Activated CD4-positive, alpha-beta memory T cell treated with anti-CD3 and anti-CD28 coated beads, Interleukin-2, amount 10 ng/mL, durations not matched to agents 7 days and 5 days (primary cell): ENCODE measurements at regions not wholly inside any gene's neighbourhood (a gene's known extent, or its start where the extent isn't known, plus 50 kb on each side); places are given as distances from the start of the nearest gene placed in this dataset.

Experiments used
- CTCF ChIA-PET: fragments of 350-600 bp; sonication (Branson Sonifier 250); formaldehyde crosslinking; loops from one replicate; lab custom pipeline; 2021; ENCODE audit warnings: antibody characterized with exemption, inconsistent platforms; lab: Charles Lee
- POLR2A ChIA-PET: fragments of 350-600 bp; sonication (Branson Sonifier 250); formaldehyde crosslinking; loops from one replicate; lab custom pipeline; 2021; ENCODE audit warnings: antibody characterized with exemption; lab: Charles Lee
- DNase-seq: peaks from one replicate; pipeline ENCODE4 v3.0.0-alpha.2; 2020
- H3K27ac Mint-ChIP-seq: one replicate; pipeline ENCODE4 v1.8.0; 2021; ENCODE audit warnings: mild to moderate bottlenecking, mixed read lengths
- H3K27me3 Mint-ChIP-seq: one replicate; pipeline ENCODE4 v1.8.0; 2021; ENCODE audit warnings: mixed read lengths
- H3K36me3 Mint-ChIP-seq: one replicate; pipeline ENCODE4 v1.8.0; 2021; ENCODE audit warnings: low read depth, mixed read lengths
- H3K4me1 Mint-ChIP-seq: one replicate; pipeline ENCODE4 v1.8.0; 2021; ENCODE audit warnings: mixed read lengths
- H3K4me3 Mint-ChIP-seq: one replicate; pipeline ENCODE4 v1.8.0; 2021; ENCODE audit warnings: mild to moderate bottlenecking, mixed read lengths
- H3K9me3 Mint-ChIP-seq: one replicate; pipeline ENCODE4 v1.8.0; 2021; ENCODE audit warnings: mixed read lengths

DNA sequence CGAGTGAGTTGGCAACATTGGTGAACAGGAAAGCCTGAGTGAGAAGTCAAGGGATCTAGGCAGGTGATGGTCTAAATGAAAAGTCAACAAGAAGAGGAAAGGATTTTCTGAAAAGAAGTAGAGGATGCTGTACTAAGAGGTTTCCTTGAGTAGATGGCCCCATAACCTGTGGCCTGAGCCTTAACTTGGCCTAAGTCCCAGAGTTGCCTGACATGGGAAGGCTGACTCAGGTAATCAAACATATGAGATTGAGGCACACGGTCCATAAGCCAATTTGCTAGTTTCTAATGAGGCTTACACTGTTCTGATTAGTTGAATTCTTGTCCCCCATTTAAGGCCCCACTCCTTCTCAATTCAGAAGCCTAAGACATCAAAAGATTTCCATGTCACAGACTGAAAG, 262.5 kb upstream of the LMCD1 start:
- Mint-ChIP-seq H3K4me3 (no peak overlapping the region), H3K36me3 (no peaks in the 10 kb centered on the region), H3K27ac (no peak overlapping the region), H3K4me1 (no peaks in the 10 kb centered on the region), H3K27me3 (no peaks in the 10 kb centered on the region), H3K9me3 (no peaks in the 10 kb centered on the region)
- ChIA-PET POLR2A (no interaction called here), CTCF (interaction anchor here (0.9 to 2.0 kb wide), 18 partner anchors 8 to 438 kb away, joined by 3 to 24 read pairs (median 4); partner anchors contain the start of gene LMCD1)
- no peak for DNase-seq

GRCh38 chr3:8239718-8240695, 261.6 kb upstream of the LMCD1 start:
- CTCF ChIA-PET = interaction anchor here (0.8 to 2.0 kb wide), 20 partner anchors 8 to 439 kb away, joined by 3 to 24 read pairs (median 4); partner anchors contain the start of gene LMCD1
- Mint-ChIP-seq H3K27ac (no peak overlapping the region), H3K4me1 (no peaks in the 10 kb centered on the region), H3K9me3 (no peaks in the 10 kb centered on the region), H3K4me3 (no peak overlapping the region), H3K36me3 (no peaks in the 10 kb centered on the region), H3K27me3 (no peaks in the 10 kb centered on the region)
- peak; percentile 24 for DNase-seq
- POLR2A ChIA-PET = no interaction called here

DNA sequence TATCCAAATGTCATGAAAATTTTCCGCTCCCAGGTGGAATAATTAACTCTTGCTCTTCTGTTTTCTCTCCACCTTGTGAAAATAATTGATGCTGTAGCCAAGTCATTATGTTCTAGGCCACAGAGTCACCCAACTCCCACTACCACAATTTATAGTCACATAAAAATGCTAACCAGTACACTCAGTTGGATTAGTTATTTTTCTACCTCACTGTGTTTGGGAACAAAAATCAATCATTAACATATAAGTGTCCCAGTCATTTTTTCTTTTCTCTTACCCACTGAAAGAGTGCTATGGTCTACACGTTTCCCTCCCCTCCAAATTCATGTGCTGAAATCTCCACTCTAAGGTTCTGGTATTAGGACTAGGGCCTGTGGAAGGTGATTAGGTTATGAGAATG, 255.6 kb upstream of the LMCD1 start:
- no peaks in the 10 kb centered on the region for H3K9me3 Mint-ChIP-seq
- CTCF ChIA-PET = no interaction called here
- H3K27ac Mint-ChIP-seq = no peak overlapping the region
- no peak overlapping the region for H3K4me3 Mint-ChIP-seq
- no peaks in the 10 kb centered on the region for H3K27me3 Mint-ChIP-seq
- DNase-seq = no peak
- no peaks in the 10 kb centered on the region for H3K4me1 Mint-ChIP-seq
- no peaks in the 10 kb centered on the region for H3K36me3 Mint-ChIP-seq
- POLR2A ChIA-PET = no interaction called here

- H3K4me3 Mint-ChIP-seq = no peak overlapping the region
- H3K27me3 Mint-ChIP-seq = no peaks in the 10 kb centered on the region
- no peaks in the 10 kb centered on the region for H3K36me3 Mint-ChIP-seq
- ChIA-PET POLR2A (no interaction called here), CTCF (interaction anchor here (1.2 to 2.2 kb wide), 2 partner anchors 14 to 49 kb away, joined by 3 to 7 read pairs; no protein-coding TSS in a partner anchor)
- DNase-seq = no peak
- H3K9me3 Mint-ChIP-seq = peaks cover 3% of the 10 kb centered on the region
- no peak overlapping the region for H3K27ac Mint-ChIP-seq
- no peaks in the 10 kb centered on the region for H3K4me1 Mint-ChIP-seq
Measured at GRCh38 chr3:8253201-8253600, 248.4 kb upstream of the LMCD1 start.

DNA sequence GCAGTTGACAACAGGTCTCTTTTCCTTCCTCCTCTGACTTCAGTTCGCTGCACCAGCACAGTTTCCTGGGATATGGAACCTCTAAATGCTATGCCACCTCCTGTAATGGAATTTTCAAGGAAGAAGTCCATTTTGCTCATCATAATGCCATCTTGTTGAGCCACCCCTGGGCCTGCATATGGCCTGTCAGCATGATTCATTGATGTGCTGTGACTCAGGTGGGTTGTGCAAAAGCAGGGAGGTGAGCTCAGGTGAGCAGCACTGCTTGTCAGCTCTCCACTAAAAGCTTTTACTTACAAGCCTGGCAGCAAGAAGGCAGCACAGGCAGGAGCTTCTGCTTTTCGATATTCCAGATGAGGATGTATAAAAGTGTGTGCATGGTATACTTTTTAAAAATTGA, 247.1 kb upstream of the LMCD1 start:
- Mint-ChIP-seq H3K27ac (no peak overlapping the region), H3K4me3 (no peak overlapping the region), H3K9me3 (peaks cover 3% of the 10 kb centered on the region), H3K4me1 (no peaks in the 10 kb centered on the region), H3K27me3 (no peaks in the 10 kb centered on the region), H3K36me3 (no peaks in the 10 kb centered on the region)
- POLR2A ChIA-PET = no interaction called here
- no peak for DNase-seq
- CTCF ChIA-PET = interaction anchor here (1.6 kb wide), 1 partner anchor 15 kb away, joined by 9 read pairs; no protein-coding TSS in a partner anchor

GRCh38 chr3:8255725-8256124, 245.9 kb upstream of the LMCD1 start:
- Mint-ChIP-seq H3K27ac (no peak overlapping the region), H3K36me3 (no peaks in the 10 kb centered on the region), H3K9me3 (peaks cover 3% of the 10 kb centered on the region), H3K4me1 (no peaks in the 10 kb centered on the region), H3K4me3 (no peak overlapping the region), H3K27me3 (no peaks in the 10 kb centered on the region)
- CTCF ChIA-PET = interaction anchor here (1.6 kb wide), 1 partner anchor 16 kb away, joined by 9 read pairs; no protein-coding TSS in a partner anchor
- POLR2A ChIA-PET = no interaction called here
- DNase-seq = no peak

- H3K4me1 Mint-ChIP-seq = no peaks in the 10 kb centered on the region
- no peaks in the 10 kb centered on the region for H3K27me3 Mint-ChIP-seq
- POLR2A ChIA-PET = no interaction called here
- CTCF ChIA-PET = interaction anchor here (1.1 kb wide), 1 partner anchor 46 kb away, joined by 3 read pairs; no protein-coding TSS in a partner anchor
- H3K9me3 Mint-ChIP-seq = peaks cover under 1% of the 10 kb centered on the region
- no peak overlapping the region for H3K4me3 Mint-ChIP-seq
- no peaks in the 10 kb centered on the region for H3K36me3 Mint-ChIP-seq
- DNase-seq = no peak
- no peak overlapping the region for H3K27ac Mint-ChIP-seq
Measured at GRCh38 chr3:8256441-8257071, 245.1 kb upstream of the LMCD1 start.

DNA sequence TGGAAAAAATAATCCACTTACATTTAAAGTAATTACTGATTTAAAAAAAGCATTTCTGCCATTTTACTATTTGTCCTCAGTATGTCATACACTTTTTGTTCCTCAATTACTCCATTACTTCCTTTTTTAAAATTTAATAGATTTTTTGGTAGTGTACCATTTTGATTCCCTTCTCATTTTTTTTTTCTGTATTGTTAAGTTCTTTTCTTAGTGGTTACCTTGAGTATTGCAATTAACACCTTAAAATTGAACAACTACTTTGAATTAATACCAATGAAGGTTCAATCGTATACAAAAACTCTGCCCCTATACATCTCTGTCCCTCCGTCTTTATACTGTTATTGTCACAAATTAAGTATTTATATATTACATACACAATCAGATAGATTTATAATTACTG, 240.6 kb upstream of the LMCD1 start:
- ChIA-PET CTCF (no interaction called here), POLR2A (no interaction called here)
- no peaks in the 10 kb centered on the region for H3K9me3 Mint-ChIP-seq
- H3K36me3 Mint-ChIP-seq = no peaks in the 10 kb centered on the region
- no peak overlapping the region for H3K4me3 Mint-ChIP-seq
- H3K27ac Mint-ChIP-seq = no peak overlapping the region
- no peaks in the 10 kb centered on the region for H3K27me3 Mint-ChIP-seq
- H3K4me1 Mint-ChIP-seq = no peaks in the 10 kb centered on the region
- no peak for DNase-seq

- POLR2A ChIA-PET = no interaction called here
- no peaks in the 10 kb centered on the region for H3K27me3 Mint-ChIP-seq
- H3K4me1 Mint-ChIP-seq = no peaks in the 10 kb centered on the region
- no peaks in the 10 kb centered on the region for H3K9me3 Mint-ChIP-seq
- CTCF ChIA-PET = no interaction called here
- H3K4me3 Mint-ChIP-seq = no peak overlapping the region
- DNase-seq = no peak
- H3K36me3 Mint-ChIP-seq = no peaks in the 10 kb centered on the region
- no peak overlapping the region for H3K27ac Mint-ChIP-seq
Measured at GRCh38 chr3:8266730-8267131, 234.9 kb upstream of the LMCD1 start.

DNA sequence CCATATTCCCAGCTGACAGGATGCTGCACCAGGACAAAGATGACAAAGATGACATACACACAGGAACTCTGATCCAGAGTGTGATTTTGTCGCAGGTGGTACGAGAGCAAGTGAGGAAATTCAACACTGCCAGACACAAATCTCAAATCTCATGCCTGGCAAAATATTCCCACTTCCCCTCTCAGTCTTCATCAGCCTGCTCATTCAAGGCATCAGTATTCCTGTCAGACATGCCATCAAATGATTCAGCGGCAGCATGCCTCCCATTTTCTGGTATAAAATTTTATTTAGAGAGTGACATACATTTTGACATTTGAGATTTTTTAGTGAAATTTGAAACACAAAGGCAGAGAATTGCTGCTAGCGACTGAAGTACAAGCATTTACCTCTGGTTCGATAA, 228.1 kb upstream of the LMCD1 start:
- Mint-ChIP-seq H3K27ac (no peak overlapping the region), H3K4me1 (no peaks in the 10 kb centered on the region), H3K9me3 (no peaks in the 10 kb centered on the region), H3K36me3 (no peaks in the 10 kb centered on the region), H3K27me3 (no peaks in the 10 kb centered on the region), H3K4me3 (no peak overlapping the region)
- ChIA-PET CTCF (no interaction called here), POLR2A (no interaction called here)
- no peak for DNase-seq

DNA sequence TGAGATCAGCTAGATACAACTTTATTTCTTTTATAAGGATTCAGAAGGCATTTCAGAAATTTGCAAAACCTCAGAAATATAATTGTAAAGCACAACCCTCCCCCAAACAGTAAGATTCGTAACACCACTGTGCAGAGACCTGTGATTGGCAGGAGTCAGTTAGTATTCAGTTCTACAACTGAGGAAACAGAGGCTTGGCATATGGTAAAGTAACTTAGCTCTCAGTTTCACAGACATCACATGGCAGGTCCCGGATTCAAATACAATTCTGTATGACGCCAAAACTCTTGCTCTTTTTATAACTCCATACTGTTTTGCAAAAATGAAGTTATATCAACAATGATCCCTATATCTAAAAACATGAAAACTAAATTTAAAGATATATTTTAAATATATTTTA, 225.6 kb upstream of the LMCD1 start:
- CTCF ChIA-PET = interaction anchor here (1.9 kb wide), 1 partner anchor 36 kb away, joined by 4 read pairs; no protein-coding TSS in a partner anchor
- POLR2A ChIA-PET = interaction anchor here (0.6 kb wide), 1 partner anchor 105 kb away, joined by 3 read pairs; no protein-coding TSS in a partner anchor
- Mint-ChIP-seq H3K36me3 (no peaks in the 10 kb centered on the region), H3K27me3 (no peaks in the 10 kb centered on the region), H3K9me3 (no peaks in the 10 kb centered on the region), H3K4me1 (no peaks in the 10 kb centered on the region), H3K27ac (no peak overlapping the region), H3K4me3 (no peak overlapping the region)
- no peak for DNase-seq

GRCh38 chr3:8276506-8276905, 225.1 kb upstream of the LMCD1 start:
- POLR2A ChIA-PET = interaction anchor here (0.6 kb wide), 1 partner anchor 105 kb away, joined by 3 read pairs; no protein-coding TSS in a partner anchor

GRCh38 chr3:8278448-8278847, 223.2 kb upstream of the LMCD1 start:
- no peak for DNase-seq
- Mint-ChIP-seq H3K27me3 (no peaks in the 10 kb centered on the region), H3K36me3 (no peaks in the 10 kb centered on the region), H3K27ac (no peak overlapping the region), H3K4me3 (no peak overlapping the region), H3K4me1 (no peaks in the 10 kb centered on the region), H3K9me3 (no peaks in the 10 kb centered on the region)
- ChIA-PET POLR2A (no interaction called here), CTCF (interaction anchor here (0.9 kb wide), 1 partner anchor 156 kb away, joined by 3 read pairs; no protein-coding TSS in a partner anchor)

More at GRCh38 chr3:8276506-8276905, 225.1 kb upstream of the LMCD1 start:
- no peaks in the 10 kb centered on the region for H3K27me3 Mint-ChIP-seq
- H3K27ac Mint-ChIP-seq = no peak overlapping the region
- no peak overlapping the region for H3K4me3 Mint-ChIP-seq
- H3K36me3 Mint-ChIP-seq = no peaks in the 10 kb centered on the region
- no peaks in the 10 kb centered on the region for H3K9me3 Mint-ChIP-seq
- CTCF ChIA-PET = interaction anchor here (1.9 kb wide), 1 partner anchor 37 kb away, joined by 4 read pairs; no protein-coding TSS in a partner anchor
- no peak for DNase-seq
- no peaks in the 10 kb centered on the region for H3K4me1 Mint-ChIP-seq
